Dermis microvascular lymphatic vessel endothelial cell (primary cell): ENCODE measurements at regions not wholly inside any gene's neighbourhood (a gene's known extent, or its start where the extent isn't known, plus 50 kb on each side); places are given as distances from the start of the nearest gene placed in this dataset.
"Not testable (repeated sequence)": the region's sequence is repeated elsewhere in the genome, so short reads cannot be mapped to it uniquely, and the experiment has no call there.

ENCODE experiments used
- DNase-seq, 2 donors: peaks; one replicate each; pipeline versions ENCODE4 v3.0.0 to v3.0.0-alpha.2; 2010; ENCODE audit warnings: low read depth in 2 of 2

DNA sequence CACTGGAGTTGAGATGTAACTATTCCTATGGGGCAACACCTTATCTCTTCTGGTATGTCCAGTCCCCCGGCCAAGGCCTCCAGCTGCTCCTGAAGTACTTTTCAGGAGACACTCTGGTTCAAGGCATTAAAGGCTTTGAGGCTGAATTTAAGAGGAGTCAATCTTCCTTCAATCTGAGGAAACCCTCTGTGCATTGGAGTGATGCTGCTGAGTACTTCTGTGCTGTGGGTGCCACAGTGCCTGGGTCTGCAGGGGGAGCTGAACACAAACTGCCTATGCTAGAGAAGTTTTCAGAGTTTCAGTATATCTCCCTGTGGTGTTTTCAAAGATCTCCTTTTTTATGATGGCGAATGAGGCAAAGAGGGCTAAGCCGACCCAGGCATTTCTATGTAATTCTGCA is 179.2 kb upstream of the OR4E1 start:
- DNase-seq, result no peak

DNA sequence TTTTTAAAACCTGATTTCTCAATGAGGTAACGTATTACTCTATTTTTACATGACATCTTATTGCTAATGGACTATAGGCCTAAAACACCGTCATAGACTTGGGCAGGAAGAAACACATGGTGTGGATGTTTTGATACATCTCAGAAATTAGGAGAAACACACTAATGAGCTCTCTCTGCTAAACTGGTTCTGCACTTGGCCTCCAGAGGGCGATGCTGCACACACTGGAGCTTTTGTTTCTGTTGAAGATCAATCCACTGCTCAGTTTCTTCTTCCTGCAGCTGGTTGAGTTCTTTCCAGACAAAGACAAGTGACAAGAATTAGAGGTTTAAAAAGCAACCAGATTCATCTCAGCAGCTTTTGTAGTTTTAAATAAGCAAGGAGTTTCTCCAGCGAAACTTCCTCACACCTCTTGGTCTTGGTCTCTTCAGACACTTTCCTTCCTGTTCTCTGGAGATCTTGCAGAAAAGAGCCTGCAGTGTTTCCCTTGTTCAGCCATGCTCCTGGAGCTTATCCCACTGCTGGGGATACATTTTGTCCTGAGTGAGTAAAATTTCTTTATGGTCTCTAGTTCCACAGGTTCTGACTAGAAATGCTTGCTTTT is 178.5 kb upstream of the OR4E1 start:
- peak in 1 of 2 donors; percentile 60 for DNase-seq

DNA sequence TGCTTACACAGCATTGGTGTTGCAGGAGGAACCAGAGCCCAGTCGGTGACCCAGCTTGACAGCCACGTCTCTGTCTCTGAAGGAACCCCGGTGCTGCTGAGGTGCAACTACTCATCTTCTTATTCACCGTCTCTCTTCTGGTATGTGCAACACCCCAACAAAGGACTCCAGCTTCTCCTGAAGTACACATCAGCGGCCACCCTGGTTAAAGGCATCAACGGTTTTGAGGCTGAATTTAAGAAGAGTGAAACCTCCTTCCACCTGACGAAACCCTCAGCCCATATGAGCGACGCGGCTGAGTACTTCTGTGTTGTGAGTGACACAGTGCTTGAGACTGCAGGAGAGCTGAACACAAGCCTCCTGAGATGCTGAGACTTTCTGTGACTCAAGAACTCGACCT is 173.3 kb upstream of the OR4E1 start:
- not testable (repeated sequence) for DNase-seq

DNA sequence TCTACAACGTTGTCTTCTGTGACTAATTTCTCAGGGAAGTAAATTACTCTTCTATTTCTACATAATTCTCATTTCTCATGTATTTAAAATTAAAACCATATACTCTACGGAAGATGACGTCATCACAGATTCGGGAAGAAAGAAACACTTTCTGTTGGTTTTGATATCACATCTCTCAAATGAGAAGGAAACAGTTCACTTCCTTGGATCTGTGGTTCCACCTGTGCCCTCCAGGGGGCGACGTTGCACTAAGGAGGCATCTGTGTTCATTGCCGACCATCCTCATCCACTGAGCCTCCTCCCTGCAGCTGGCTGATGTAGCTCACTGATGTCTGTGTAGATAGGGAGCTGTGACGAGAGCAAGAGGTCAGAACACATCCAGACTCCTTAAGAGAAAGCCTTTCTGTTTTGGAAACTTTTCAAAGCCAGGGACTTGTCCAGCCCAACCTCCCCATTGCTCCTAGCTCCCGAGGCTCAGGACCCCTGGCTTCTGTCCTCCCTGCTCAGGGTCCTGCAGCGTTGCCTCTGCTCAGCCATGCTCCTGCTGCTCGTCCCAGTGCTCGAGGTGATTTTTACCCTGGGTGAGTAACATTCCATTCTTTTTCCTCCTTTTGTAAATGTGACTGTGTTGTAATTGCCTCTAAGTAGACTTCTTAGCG is 172.7 kb upstream of the OR4E1 start:
- DNase-seq, result peak in 1 of 2 donors; percentile 19

DNA sequence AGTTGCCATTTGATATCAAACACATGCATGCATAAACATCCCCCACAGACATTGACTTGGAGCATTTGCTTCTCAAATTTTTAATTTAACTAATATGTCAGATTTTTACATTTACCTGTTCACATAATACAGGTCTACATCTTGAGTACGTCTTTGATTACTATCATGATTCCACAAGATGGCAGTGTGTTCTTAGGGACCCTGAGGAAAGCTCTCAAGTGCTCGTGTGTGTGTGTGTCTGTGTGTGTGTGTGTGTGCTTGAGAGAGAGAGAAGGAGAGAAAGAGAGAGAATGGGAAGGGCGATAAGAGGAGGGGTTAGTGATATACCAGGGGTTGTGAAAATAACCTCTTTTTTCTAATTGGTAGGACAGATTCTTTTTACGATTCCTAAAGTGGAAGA is 167.1 kb upstream of the OR4E1 start:
- no peak for DNase-seq

DNA sequence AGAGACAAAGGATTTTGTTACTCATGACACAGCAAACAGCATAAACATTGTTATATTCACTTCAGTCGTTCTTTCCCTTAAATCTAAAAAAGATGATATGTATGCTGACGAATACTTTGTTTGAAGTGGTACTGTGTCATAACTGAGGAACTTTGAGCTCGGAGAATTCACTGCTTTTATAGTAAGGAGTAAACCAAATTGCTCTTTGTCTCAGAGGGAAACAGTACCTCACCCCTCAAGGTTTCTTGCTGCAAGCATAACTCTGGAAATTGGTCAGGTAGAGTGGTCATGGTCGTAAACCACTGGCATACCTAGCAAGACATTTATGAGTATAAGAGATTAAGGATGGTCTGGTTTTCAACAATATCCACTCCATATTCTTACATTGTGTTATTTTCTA is 160.2 kb upstream of the OR4E1 start:
- no peak for DNase-seq

DNA sequence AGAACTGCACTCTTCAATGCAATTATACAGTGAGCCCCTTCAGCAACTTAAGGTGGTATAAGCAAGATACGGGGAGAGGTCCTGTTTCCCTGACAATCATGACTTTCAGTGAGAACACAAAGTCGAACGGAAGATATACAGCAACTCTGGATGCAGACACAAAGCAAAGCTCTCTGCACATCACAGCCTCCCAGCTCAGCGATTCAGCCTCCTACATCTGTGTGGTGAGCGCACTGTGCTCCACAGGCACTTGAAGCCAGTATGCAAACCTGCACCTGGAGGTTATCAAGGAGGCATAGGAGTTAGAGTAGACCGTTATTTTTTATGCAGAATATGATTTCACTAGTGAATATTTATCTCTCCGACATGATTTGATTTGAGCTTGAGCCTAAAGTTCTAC is 152.2 kb upstream of the OR4E1 start:
- no peak for DNase-seq

DNA sequence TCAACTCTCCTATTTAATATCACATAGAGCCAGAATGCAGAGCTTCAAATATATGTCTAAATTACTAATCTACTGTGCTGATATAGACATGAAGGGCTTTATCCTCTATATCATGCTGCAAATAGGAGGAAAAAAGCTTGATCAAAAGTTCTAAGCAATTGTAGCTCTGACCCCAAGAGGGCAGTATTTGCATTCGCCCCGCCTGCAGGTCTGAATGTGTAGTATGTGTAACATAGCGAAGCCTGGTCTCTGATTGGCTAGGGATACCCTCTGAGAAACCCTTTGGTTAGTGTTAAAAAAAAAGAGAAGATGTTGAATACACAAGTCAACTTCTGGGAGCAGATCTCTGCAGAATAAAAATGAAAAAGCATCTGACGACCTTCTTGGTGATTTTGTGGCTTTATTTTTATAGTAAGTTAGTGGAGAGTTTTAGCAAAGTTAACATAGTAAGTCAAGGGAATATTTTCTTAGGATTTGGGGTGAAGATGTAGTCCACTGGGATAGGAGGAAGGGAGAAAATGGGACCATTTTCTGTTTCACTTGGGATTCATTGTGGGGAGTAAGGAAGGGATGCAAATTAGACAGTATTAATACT is 151.6 kb upstream of the OR4E1 start:
- DNase-seq, result peak in 1 of 2 donors; percentile 39

DNA sequence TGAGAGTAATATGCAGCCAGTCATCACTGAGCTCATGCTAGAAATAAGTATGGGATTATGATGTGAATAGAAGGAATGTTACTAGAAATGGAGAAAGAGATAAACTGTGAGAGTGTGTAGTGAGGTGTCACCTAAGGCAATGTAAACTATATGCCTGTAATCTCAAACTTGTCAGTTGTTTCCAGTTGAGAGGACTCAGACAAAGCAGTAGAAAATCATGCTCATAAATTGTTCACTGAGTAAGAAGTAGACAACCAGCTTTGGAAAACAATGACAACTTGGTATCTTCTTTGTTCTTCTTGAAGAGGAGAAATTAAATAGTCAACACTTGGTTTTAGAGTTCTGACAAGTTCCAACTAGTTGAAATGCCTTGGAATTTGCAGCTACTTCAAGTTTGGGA is 148.5 kb upstream of the OR4E1 start:
- DNase-seq, result no peak

DNA sequence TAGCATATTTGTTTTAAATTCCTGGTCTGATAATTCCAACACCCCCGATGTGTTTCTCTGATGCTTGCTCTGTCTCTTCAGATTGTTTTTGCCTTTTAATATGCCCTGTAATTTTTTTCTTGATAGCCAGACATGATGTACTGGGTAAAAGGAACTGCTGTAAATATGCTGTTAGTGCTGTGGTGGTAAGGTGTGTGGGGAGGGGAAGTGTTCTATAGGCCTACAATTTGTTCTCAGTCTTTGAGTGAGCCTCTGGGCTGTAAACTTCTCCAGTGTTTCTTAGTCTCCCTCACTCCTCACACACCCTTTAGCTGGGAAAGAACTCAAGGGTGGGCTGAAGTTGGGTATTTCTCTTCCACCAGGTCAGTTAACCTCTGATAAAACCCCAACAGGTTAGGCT is 147.0 kb upstream of the OR4E1 start:
- no peak for DNase-seq

DNA sequence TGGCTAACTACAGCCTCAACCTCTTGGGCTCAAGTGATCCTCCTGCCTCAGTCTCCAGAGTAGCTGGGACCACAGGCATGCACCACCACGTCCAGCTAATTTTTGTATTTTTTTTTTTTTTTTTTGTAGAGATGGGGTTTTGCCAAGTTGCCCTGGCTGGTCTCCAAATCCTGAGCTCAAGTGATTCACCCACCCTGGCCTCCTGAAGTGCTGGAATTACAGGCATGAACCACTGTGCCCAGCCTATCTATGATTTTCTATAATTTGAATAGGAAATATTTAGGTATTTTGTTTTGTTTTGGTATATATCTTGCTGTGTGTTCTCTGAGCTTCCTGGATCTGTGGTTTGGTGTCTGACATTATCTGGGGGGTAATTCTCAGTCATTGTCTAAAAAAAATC is 146.3 kb upstream of the OR4E1 start:
- peak in 1 of 2 donors; percentile 14 for DNase-seq

DNA sequence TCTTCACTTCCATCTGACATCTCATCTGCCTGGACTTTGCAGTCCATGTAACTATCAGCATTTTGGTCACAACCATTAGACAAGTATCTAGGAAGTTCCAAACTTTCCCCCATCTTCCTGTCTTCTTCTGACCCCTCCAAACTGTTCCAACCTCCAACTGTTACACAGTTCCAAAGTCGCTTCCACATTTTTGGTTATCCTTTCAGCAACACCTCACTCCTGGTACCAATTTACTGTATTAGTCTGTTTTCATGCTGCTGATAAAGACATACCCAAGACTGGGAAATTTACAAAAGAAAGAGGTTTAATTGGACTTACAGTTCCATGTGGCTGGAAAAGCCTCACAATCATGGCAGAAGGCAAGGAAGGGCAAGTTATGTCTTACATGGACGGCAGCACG is 143.4 kb upstream of the OR4E1 start:
- DNase-seq, result not testable (repeated sequence)

DNA sequence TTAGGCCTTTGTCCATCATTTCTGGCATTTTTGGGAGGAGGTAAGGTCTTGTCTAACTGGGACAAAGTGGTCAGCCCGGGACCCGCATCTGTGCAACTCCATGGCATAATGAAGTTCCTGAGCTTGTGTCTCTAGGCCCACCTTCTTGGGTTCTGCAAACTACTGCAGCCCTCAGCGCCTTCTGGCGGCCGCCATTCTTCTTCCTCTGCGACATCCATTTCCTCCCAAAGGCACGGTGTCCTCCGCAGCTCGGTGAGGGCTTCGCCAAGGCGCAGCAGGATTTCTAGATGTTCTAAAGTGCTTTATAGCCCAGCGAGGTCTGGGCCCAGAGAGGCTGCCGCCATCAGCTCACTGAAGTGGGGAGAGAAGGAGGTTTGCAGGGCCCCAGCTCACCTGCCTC is 134.4 kb upstream of the OR4E1 start:
- DNase-seq, result no peak

DNA sequence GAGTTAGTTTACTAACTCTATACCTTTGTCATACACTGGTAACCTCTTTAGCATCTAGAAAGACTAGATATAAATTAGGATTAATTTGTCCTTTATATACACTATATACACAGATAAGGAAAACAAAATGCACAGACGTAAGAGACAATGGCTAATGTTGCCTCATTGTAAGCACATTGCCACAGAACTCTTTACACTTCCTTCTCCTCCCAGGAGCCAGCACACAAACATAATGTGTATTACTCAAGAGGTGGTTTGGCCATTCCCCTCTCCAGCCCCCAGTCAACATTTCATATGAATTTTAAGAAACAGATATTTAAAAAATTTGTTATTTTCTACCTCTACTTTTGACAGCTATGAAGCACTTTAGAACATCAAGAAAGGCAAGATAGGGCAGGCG is 131.4 kb upstream of the OR4E1 start:
- no peak for DNase-seq

DNA sequence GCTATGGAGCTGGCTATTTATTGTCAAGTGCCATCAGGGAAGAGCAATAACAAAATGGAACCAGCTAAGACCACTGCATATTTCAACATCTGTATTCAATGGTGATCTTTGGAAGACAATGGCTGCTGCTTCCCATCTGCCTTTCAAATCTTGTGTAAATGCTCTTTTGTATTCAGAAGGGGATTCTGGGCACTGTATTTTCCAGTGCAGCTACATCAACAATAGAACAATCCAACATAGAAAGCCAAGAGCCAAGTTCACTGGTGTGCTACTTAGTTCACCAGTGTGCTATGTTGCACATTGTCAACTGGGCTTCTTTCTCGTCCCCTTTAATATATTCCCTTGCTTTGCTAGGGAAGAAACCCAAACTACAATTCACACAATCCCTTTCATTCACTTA is 128.8 kb upstream of the OR4E1 start:
- DNase-seq, result no peak

DNA sequence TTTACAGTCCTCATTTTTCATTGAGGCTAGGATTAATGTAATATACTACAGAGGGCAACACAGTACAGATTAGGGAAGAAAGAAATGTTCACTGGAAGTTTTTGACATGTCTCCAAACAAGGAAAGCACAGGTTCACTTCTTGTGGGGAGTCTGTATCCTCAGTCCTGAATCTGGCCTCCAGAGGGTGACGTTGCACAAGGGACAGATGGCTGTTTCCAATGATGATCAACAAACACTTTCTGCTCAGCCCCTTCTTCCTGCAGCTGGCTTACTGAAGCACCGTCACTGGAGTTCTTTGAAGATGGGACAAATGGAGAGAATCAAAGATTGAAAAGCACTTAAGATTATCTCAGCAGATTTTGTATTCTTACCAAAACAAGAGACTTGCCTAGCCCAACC is 123.3 kb upstream of the OR4E1 start:
- peak in 1 of 2 donors; percentile 15 for DNase-seq

DNA sequence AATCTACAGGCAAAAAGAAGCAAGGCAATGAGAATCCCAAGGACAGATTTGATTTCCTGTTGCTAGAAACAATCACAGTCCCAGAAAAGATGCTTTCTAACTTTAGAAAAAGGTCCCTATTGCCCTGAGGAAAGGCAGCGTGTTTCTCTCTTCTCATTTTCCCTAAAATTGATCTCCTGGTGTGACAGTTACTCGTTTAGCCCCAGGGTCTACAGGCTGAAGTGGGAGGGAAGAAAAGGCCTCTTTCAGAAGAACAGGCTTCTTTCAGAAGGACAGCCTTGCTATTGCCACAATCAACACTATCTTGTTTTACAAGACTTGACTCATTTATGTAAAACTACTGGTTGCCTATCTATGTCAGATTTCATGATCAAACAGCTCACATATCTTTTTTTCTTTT is 121.8 kb upstream of the OR4E1 start:
- DNase-seq, result no peak

DNA sequence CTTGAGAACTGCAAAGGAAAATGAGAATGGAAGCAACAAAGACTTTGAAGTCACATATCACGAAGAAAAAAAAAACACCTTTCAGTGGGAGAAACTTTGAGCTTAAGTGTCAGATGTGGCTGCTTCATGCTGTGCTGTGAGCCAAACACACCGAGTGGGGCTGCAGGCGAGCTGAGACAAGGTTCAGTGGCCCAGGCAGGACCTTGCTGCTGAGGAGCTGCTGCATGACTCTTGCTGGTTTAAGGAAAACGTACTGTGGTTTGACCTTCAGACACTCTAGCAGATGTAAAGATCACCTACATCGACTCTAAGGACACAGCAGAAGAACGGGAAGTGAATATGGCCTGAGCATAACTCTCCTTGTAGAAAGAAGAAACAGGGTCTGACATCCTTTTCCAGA is 118.1 kb upstream of the OR4E1 start:
- no peak for DNase-seq

DNA sequence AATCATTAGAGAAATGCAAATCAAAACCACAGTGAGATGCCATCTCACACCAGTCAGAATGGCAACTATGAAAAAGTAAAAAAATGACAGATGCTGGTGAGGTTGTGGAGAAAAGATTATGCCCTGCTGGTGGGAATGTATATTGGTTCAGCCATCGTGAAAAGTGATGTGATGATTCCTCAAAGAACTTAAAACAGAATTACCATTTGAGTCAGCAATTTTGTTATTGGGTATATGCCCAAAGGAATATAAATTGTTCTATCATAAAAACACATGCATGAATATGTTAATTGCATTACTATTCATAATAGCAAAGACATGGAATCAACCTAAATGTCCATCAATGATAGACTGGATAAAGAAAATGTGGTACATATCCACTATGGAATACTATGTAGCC is 115.1 kb upstream of the OR4E1 start:
- not testable (repeated sequence) for DNase-seq

DNA sequence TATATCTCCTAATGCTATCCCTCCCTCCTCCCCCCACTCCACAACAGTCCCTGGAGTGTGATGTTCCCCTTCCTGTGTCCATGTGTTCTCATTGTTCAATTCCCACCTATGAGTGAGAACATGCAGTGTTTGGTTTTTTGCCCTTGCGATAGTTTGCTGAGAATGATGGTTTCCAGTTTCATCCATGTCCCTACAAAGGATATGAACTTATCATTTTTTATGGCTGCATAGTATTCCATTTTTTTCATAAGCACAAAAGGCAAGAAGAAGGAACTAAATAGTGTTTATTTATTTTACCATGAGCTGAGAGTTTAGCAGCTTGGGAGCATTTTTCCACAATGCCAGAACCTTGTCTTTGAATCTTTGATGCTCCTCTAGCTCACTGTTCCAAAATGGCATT is 113.6 kb upstream of the OR4E1 start:
- DNase-seq, result not testable (repeated sequence)

DNA sequence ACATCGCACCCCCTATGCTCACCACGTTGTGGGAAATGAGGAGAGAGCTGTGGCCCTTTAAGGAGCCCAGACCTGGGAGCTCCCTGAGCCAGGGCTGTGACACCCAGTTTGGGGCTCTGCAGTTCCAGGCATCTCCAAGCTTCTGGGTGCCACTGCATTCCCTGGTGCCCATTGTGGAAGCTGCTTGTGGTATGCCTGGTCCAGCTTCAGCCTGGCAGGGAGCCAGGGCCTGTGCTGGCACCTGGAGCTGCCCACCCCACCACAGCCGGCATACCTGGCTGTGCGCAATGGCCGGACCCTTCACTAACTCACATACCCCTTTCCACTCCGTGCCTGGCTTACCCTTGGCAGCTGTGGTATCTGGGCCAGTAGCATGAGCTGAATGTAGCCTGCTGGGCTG is 107.9 kb upstream of the OR4E1 start:
- no peak for DNase-seq

DNA sequence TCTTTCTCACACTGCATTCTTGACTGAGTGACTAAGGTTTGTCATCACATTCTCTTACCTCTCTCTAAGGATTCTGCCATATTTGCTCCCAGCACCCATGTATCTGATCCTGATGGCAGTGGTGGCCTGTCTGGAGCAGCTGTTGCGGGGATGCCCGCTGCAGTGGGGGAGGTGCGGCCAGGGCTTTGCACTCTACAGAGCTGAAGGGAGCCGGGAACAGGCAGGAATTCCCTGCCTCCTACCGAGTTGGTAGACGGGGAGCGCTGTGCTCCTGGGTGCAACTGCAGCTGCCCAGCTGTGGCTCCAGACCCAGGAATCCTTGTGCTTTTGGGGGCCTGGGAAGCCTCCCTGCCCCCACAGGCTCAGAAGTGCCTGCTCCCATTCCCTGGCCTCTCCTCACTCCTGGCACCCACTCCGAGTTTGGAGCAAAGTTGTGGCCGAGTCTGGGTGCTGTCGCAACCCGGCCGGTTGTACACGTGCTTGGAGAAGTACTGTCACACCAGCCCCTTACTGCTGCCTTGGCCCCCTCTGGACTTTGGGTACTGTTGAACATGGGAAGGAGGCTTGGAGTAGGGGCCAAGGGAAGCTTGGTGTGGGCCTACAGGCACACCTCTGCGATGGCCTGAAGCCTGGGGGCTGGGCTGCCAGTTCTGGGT is 106.9 kb upstream of the OR4E1 start:
- DNase-seq, result no peak

DNA sequence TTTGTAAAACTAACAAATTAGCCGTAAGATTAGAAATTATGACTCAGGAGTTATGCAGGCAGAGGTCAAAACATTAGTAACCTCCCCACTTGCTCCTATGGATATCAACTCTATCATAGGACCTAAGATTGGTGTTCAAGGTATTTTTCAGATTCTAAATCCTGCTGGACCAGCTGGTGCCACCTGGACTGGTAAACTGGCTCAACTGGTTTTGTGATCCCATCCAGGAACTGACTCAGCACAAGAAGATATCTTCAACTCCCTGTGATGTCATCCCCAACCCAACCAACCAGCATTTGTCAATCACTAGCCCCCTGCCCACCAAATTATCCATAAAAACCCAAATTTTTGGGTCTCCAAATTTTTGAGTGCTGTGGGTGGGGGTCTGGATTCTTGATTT is 98.1 kb upstream of the OR4E1 start:
- no peak for DNase-seq
